ENCODE measurements at regions not wholly inside any gene's neighbourhood (a gene's known extent, or its start where the extent isn't known, plus 50 kb on each side); places are given as distances from the start of the nearest gene placed in this dataset.

GRCh38 chr10:61023053-61023452, 79.1 kb upstream of the RHOBTB1 start:
- no TSS peak for BruUV-seq (replicated peaks)
- TF ChIP-seq CTCF (conservative IDR thresholded peaks at IDR 0.05; ENCODE audit: low read depth, low read length) (no peak), EZH2phosphoT487 (IDR thresholded peaks at IDR 0.05; ENCODE audit: borderline replicate concordance, low read length) (no peak), EZH2 (IDR thresholded peaks at IDR 0.05; ENCODE audit: low read length, unreplicated experiment) (no peak)
- H3K4me3 ChIP-seq (ENCODE audit: low read length) = no peak overlapping the region
- H3K4me2 ChIP-seq (ENCODE audit: low read length) = no peak overlapping the region
- no peaks in the 10 kb centered on the region for H3K9me3 ChIP-seq (ENCODE audit: low read length)
- H3K9ac ChIP-seq (ENCODE audit: low read length) = no peak overlapping the region
- no peaks in the 10 kb centered on the region for H3F3A ChIP-seq (ENCODE audit: low read length, unreplicated experiment)
- peaks cover 19% of the 10 kb centered on the region for H3K27me3 ChIP-seq (ENCODE audit: low read length)
- POLR2A ChIA-PET (ENCODE audit: unreplicated experiment) = no interaction called here
- CTCF ChIA-PET = no interaction called here
- DNase-seq (no peak), ATAC-seq (no peak)
- intact Hi-C loops (cut with micrococcal nuclease) = no loop called here
- H3K27ac ChIP-seq (ENCODE audit: low read length) = no peak overlapping the region
- H4K20me1 ChIP-seq (ENCODE audit: low read length) = no peaks in the 10 kb centered on the region
- no peaks in the 10 kb centered on the region for H3K4me1 ChIP-seq (ENCODE audit: insufficient read depth, low read length)
- H3K9me2 ChIP-seq (replicated peaks; ENCODE audit: low read length) = no peaks in the 10 kb centered on the region
- no peaks in the 10 kb centered on the region for H3K79me2 ChIP-seq (ENCODE audit: low read length)
- H2AFZ ChIP-seq (ENCODE audit: low read length) = no peak overlapping the region
- no peaks in the 10 kb centered on the region for H3K36me3 ChIP-seq (ENCODE audit: low read depth, low read length)

- Histone ChIP-seq H3K9me3 (ENCODE audit: low read length) (no peaks in the 10 kb centered on the region), H3K9ac (ENCODE audit: low read length) (no peak overlapping the region), H4K20me1 (ENCODE audit: low read length) (no peaks in the 10 kb centered on the region), H3F3A (ENCODE audit: low read length, unreplicated experiment) (no peaks in the 10 kb centered on the region), H3K27ac (ENCODE audit: low read length) (no peak overlapping the region), H3K9me2 (replicated peaks; ENCODE audit: low read length) (no peaks in the 10 kb centered on the region), H2AFZ (ENCODE audit: low read length) (no peak overlapping the region), H3K4me2 (ENCODE audit: low read length) (no peak overlapping the region), H3K27me3 (ENCODE audit: low read length) (peaks cover 19% of the 10 kb centered on the region), H3K4me3 (ENCODE audit: low read length) (no peak overlapping the region), H3K79me2 (ENCODE audit: low read length) (no peaks in the 10 kb centered on the region), H3K4me1 (ENCODE audit: insufficient read depth, low read length) (no peaks in the 10 kb centered on the region), H3K36me3 (ENCODE audit: low read depth, low read length) (no peaks in the 10 kb centered on the region)
- no peak for DNase-seq
- POLR2A ChIA-PET (ENCODE audit: unreplicated experiment) = no interaction called here
- CTCF ChIA-PET = no interaction called here
- no peak for ATAC-seq
- BruUV-seq (replicated peaks) = no TSS peak
- no peak for TF ChIP-seq EZH2 (IDR thresholded peaks at IDR 0.05; ENCODE audit: low read length, unreplicated experiment)
- no peak for TF ChIP-seq CTCF (conservative IDR thresholded peaks at IDR 0.05; ENCODE audit: low read depth, low read length)
- no peak for TF ChIP-seq EZH2phosphoT487 (IDR thresholded peaks at IDR 0.05; ENCODE audit: borderline replicate concordance, low read length)
- intact Hi-C loops (cut with micrococcal nuclease) = no loop called here
Observed at GRCh38 chr10:61021926-61022325, 77.9 kb upstream of the RHOBTB1 start.

- no peak for ATAC-seq
- H3K4me3 ChIP-seq (ENCODE audit: low read length) = no peak overlapping the region
Observed at GRCh38 chr10:61020420-61021158, 76.6 kb upstream of the RHOBTB1 start.

More at GRCh38 chr10:61020420-61021158, 76.6 kb upstream of the RHOBTB1 start:
- TF ChIP-seq CTCF (conservative IDR thresholded peaks at IDR 0.05; ENCODE audit: low read depth, low read length) (no peak), EZH2 (IDR thresholded peaks at IDR 0.05; ENCODE audit: low read length, unreplicated experiment) (no peak), EZH2phosphoT487 (IDR thresholded peaks at IDR 0.05; ENCODE audit: borderline replicate concordance, low read length) (0 out of 2 replicates have a peak, but pooled peaks have one; percentile 26)
- intact Hi-C loops (cut with micrococcal nuclease) = no loop called here
- Histone ChIP-seq H4K20me1 (ENCODE audit: low read length) (no peaks in the 10 kb centered on the region), H3K27ac (ENCODE audit: low read length) (no peak overlapping the region), H3K36me3 (ENCODE audit: low read depth, low read length) (no peaks in the 10 kb centered on the region), H3F3A (ENCODE audit: low read length, unreplicated experiment) (no peaks in the 10 kb centered on the region), H3K27me3 (ENCODE audit: low read length) (peaks cover 19% of the 10 kb centered on the region), H3K4me1 (ENCODE audit: insufficient read depth, low read length) (no peaks in the 10 kb centered on the region; the same call in 1 of the 2 replicates), H3K9me2 (replicated peaks; ENCODE audit: low read length) (no peaks in the 10 kb centered on the region), H3K79me2 (ENCODE audit: low read length) (no peaks in the 10 kb centered on the region), H3K9me3 (ENCODE audit: low read length) (no peaks in the 10 kb centered on the region), H3K4me2 (ENCODE audit: low read length) (no peak overlapping the region), H3K9ac (ENCODE audit: low read length) (no peak overlapping the region), H2AFZ (ENCODE audit: low read length) (no peak overlapping the region)
- ChIA-PET POLR2A (ENCODE audit: unreplicated experiment) (no interaction called here), CTCF (interaction anchor here (0.6 kb wide), 1 partner anchor 131 kb away, joined by 4 read pairs; no protein-coding TSS in a partner anchor)
- DNase-seq = no peak
- no TSS peak for BruUV-seq (replicated peaks)
